ENCODE measurements at regions not wholly inside any gene's neighbourhood (a gene's known extent, or its start where the extent isn't known, plus 50 kb on each side); places are given as distances from the start of the nearest gene placed in this dataset.

- no peak for DNase-seq
Observed at GRCh38 chr14:85236296-85236695, 293.6 kb upstream of the FLRT2 start.

GRCh38 chr14:85239791-85240190 lies 290.2 kb upstream of the FLRT2 start:
- DNase-seq: no peak

GRCh38 chr14:85241022-85241855 lies 288.7 kb upstream of the FLRT2 start:
- no peak for DNase-seq

- DNase-seq: no peak
Observed at GRCh38 chr14:85242666-85243065, 287.3 kb upstream of the FLRT2 start.

GRCh38 chr14:85243321-85243720 lies 286.6 kb upstream of the FLRT2 start:
- no peak for DNase-seq

- DNase-seq: no peak
Observed at GRCh38 chr14:85247071-85247470, 282.9 kb upstream of the FLRT2 start.

GRCh38 chr14:85248881-85249635 lies 280.9 kb upstream of the FLRT2 start:
- DNase-seq: no peak

- no peak for DNase-seq
Observed at GRCh38 chr14:85250414-85251189, 279.3 kb upstream of the FLRT2 start.

GRCh38 chr14:85252011-85252410 lies 277.9 kb upstream of the FLRT2 start:
- no peak for DNase-seq

GRCh38 chr14:85254711-85255110 lies 275.2 kb upstream of the FLRT2 start:
- DNase-seq: no peak

GRCh38 chr14:85257287-85257686 lies 272.7 kb upstream of the FLRT2 start:
- DNase-seq: no peak

- DNase-seq: no peak
Observed at GRCh38 chr14:85263916-85264675, 265.8 kb upstream of the FLRT2 start.

GRCh38 chr14:85273099-85273677 lies 256.8 kb upstream of the FLRT2 start:
- no peak for DNase-seq

GRCh38 chr14:85273952-85274351 lies 256.0 kb upstream of the FLRT2 start:
- DNase-seq: no peak

GRCh38 chr14:85276161-85276978 lies 253.6 kb upstream of the FLRT2 start:
- DNase-seq: no peak

GRCh38 chr14:85276979-85277228 lies 253.0 kb upstream of the FLRT2 start:
- no peak for DNase-seq

GRCh38 chr14:85279407-85279806 lies 250.5 kb upstream of the FLRT2 start:
- no peak for DNase-seq

GRCh38 chr14:85280074-85280473 lies 249.9 kb upstream of the FLRT2 start:
- DNase-seq: no peak

GRCh38 chr14:85281921-85282320 lies 248.0 kb upstream of the FLRT2 start:
- DNase-seq: no peak

- no peak for DNase-seq
Observed at GRCh38 chr14:85288041-85288440, 241.9 kb upstream of the FLRT2 start.

- DNase-seq: no peak
Observed at GRCh38 chr14:85291731-85292130, 238.2 kb upstream of the FLRT2 start.
